B cell (primary cell): ENCODE measurements at regions not wholly inside any gene's neighbourhood (a gene's known extent, or its start where the extent isn't known, plus 50 kb on each side); places are given as distances from the start of the nearest gene placed in this dataset.

Experiments
- ATAC-seq: fragments of 200-7000 bp; cut with Tn5 transposase; one replicate; pipeline ENCODE4 v1.10.0; 2021; ENCODE audit warnings: low read depth, mild to moderate bottlenecking, moderate number of reproducible peaks, moderate library complexity
- CTCF ChIA-PET: fragments of 350-600 bp; sonication (Branson Sonifier 250); formaldehyde crosslinking; loops from one replicate; lab custom pipeline; 2021; ENCODE audit warnings: antibody characterized with exemption, inconsistent platforms; lab: Charles Lee
- POLR2A ChIA-PET: fragments of 350-600 bp; sonication (Branson Sonifier 250); formaldehyde crosslinking; loops from one replicate; lab custom pipeline; 2021; ENCODE audit warnings: antibody characterized with exemption; lab: Charles Lee
- DNase-seq: peaks from one replicate; pipeline ENCODE4 v3.0.0; 2013
- H2AFZ ChIP-seq: 2 replicates; pipeline ENCODE4 v1.6.1; 2012; ENCODE audit warnings: mild to moderate bottlenecking, low read depth, low read length; ENCODE audit not compliant: insufficient read depth, poor library complexity, severe bottlenecking
- H3K27ac ChIP-seq, 2 donors: 1 replicate in 1 of 2; 2 replicates in 1 of 2; pipeline ENCODE4 v1.5.1; 2012 to 2013; ENCODE audit warnings: low read length in 2 of 2, mild to moderate bottlenecking in 2 of 2, moderate library complexity in 1 of 2
- H3K27me3 ChIP-seq, 4 experiments: fragments of 200-600 bp in 1 of 4; sonication (generic) in 1 of 4; replicated peaks in 1 of 4; 1 replicate in 2 of 4; 2 replicates in 2 of 4; pipeline versions ENCODE4 v1.6.1 to v1.7.0; 2013 to 2016; ENCODE audit warnings: low read length in 3 of 4, mild to moderate bottlenecking in 2 of 4, mixed read lengths in 1 of 4, moderate library complexity in 1 of 4; ENCODE audit not compliant: insufficient read depth in 4 of 4, control insufficient read depth in 3 of 4; ENCODE audit errors: control extremely low read depth in 1 of 4
- H3K36me3 ChIP-seq, 2 experiments: replicated peaks in 1 of 2; 1 replicate in 1 of 2; 2 replicates in 1 of 2; pipeline versions ENCODE4 v1.6.1 to v1.7.1; 2013; ENCODE audit warnings: low read length in 1 of 2; ENCODE audit not compliant: insufficient read depth in 2 of 2, control insufficient read depth in 1 of 2; ENCODE audit errors: control extremely low read depth in 1 of 2, extremely low read depth in 1 of 2
- H3K4me1 ChIP-seq, 2 donors: fragments of 200-600 bp in 1 of 2; sonication (generic) in 1 of 2; 1 replicate in 1 of 2; 2 replicates in 1 of 2; pipeline versions ENCODE4 v1.5.1 to v1.6.1; 2013 to 2017; ENCODE audit warnings: low read length in 2 of 2; ENCODE audit not compliant: control insufficient read depth in 2 of 2, insufficient read depth in 2 of 2
- H3K4me2 ChIP-seq: replicated peaks from 2 replicates; pipeline ENCODE3; 2012; ENCODE audit warnings: mild to moderate bottlenecking, low read depth, low read length; ENCODE audit not compliant: poor library complexity, severe bottlenecking
- H3K4me3 ChIP-seq, 5 experiments: fragments of 200-600 bp in 1 of 5; sonication (generic) in 1 of 5; 1 replicate in 3 of 5; 2 replicates in 2 of 5; pipeline versions ENCODE4 v1.5.1 to v1.7.0; 2011 to 2016; ENCODE audit warnings: low read length in 4 of 5, mild to moderate bottlenecking in 4 of 5, low read depth in 2 of 5, control low read depth in 1 of 5, moderate library complexity in 1 of 5; ENCODE audit not compliant: insufficient read depth in 1 of 5; ENCODE audit errors: control extremely low read depth in 1 of 5, extremely low read depth in 1 of 5
- H3K79me2 ChIP-seq: fragments of 200-600 bp; sonication (generic); one replicate; pipeline ENCODE4 v1.6.0; 2016; ENCODE audit warnings: low read length; ENCODE audit not compliant: control insufficient read depth, insufficient read depth
- H3K9ac ChIP-seq: fragments of 200-600 bp; sonication (generic); 2 replicates; pipeline ENCODE4 v1.6.1; 2017; ENCODE audit warnings: mild to moderate bottlenecking, low read length, moderate library complexity
- H3K9me3 ChIP-seq, 3 donors: one replicate each; pipeline versions ENCODE4 v1.6.1 to v1.7.1; 2013; ENCODE audit warnings: low read length in 2 of 3; ENCODE audit not compliant: control insufficient read depth in 2 of 3, insufficient read depth in 1 of 3; ENCODE audit errors: control extremely low read depth in 1 of 3
- H4K20me1 ChIP-seq: 2 replicates; pipeline ENCODE4 v1.6.0; 2012; ENCODE audit warnings: mild to moderate bottlenecking, low read length; ENCODE audit not compliant: insufficient read depth, control insufficient read depth, poor library complexity, severe bottlenecking
- H3K27ac Mint-ChIP-seq: one replicate; pipeline ENCODE4 v1.8.0; 2021; ENCODE audit warnings: mixed read lengths
- H3K27me3 Mint-ChIP-seq: one replicate; pipeline ENCODE4 v1.8.0; 2021; ENCODE audit warnings: mixed read lengths
- H3K4me1 Mint-ChIP-seq: one replicate; pipeline ENCODE4 v1.8.0; 2021; ENCODE audit warnings: mixed read lengths
- H3K4me3 Mint-ChIP-seq: one replicate; pipeline ENCODE4 v1.8.0; 2021; ENCODE audit warnings: mixed read lengths
- H3K9me3 Mint-ChIP-seq: one replicate; pipeline ENCODE4 v1.8.0; 2022; ENCODE audit warnings: mixed read lengths; ENCODE audit not compliant: insufficient read depth
- CTCF ChIP-seq: fragments of 200-600 bp; IDR thresholded peaks from one replicate; pipeline ENCODE4 v1.8.0; 2022; ENCODE audit warnings: antibody characterized with exemption, mild to moderate bottlenecking
- EZH2 ChIP-seq: IDR thresholded peaks from 2 replicates; pipeline ENCODE4 v1.6.1; 2012; ENCODE audit warnings: borderline replicate concordance, low read depth, mild to moderate bottlenecking, moderate library complexity, low read length; ENCODE audit not compliant: insufficient read depth, poor library complexity, severe bottlenecking
- WGBS: methylation state at CpG from one replicate; pipeline ENCODE4 v1.1.5; 2013; ENCODE audit warnings: missing lambda C conversion rate; ENCODE audit not compliant: insufficient coverage; 5-methylcytosine and 5-hydroxymethylcytosine counted together
- intact Hi-C: fragments of 100-400 bp; cut with micrococcal nuclease; formaldehyde crosslinking; loops from one replicate; pipeline ENCODE4 v1.10.0; 2022

GRCh38 chr2:235146871-235147565, 195.2 kb downstream of the SH3BP4 start:
- CTCF ChIA-PET: interaction anchor here (0.6 to 1.0 kb wide), 2 partner anchors 16 to 863 kb away, joined by 3 to 4 read pairs; no protein-coding TSS in a partner anchor
- H3K27me3 ChIP-seq: no peaks in the 10 kb centered on the region
- no peak for ATAC-seq
- DNase-seq: no peak
- H4K20me1 ChIP-seq: no peaks in the 10 kb centered on the region
- H3K27me3 Mint-ChIP-seq: peaks cover 25% of the 10 kb centered on the region
- H3K4me1 ChIP-seq: no peaks in the 10 kb centered on the region
- H3K9ac ChIP-seq: no peak overlapping the region
- no peaks in the 10 kb centered on the region for H3K79me2 ChIP-seq
- H3K4me2 ChIP-seq: no peak overlapping the region
- H3K4me3 ChIP-seq: no peak overlapping the region
- no peak for TF ChIP-seq EZH2
- TF ChIP-seq CTCF: no peak
- H3K4me3 Mint-ChIP-seq: no peak overlapping the region
- 95% methylated on average over 12 of the region's 16 CpGs for WGBS
- POLR2A ChIA-PET: no interaction called here
- peaks cover 0 to 3% (median 0%) of the 10 kb centered on the region in 3 donors for H3K9me3 ChIP-seq
- H2AFZ ChIP-seq: no peak overlapping the region
- intact Hi-C loops: no loop called here
- no peaks in the 10 kb centered on the region for H3K9me3 Mint-ChIP-seq
- no peak overlapping the region for H3K27ac Mint-ChIP-seq
- no peaks in the 10 kb centered on the region for H3K36me3 ChIP-seq
- no peak overlapping the region for H3K27ac ChIP-seq
- no peaks in the 10 kb centered on the region for H3K4me1 Mint-ChIP-seq
